HG03439 (cell line): ENCODE measurements at regions not wholly inside any gene's neighbourhood (a gene's known extent, or its start where the extent isn't known, plus 50 kb on each side); places are given as distances from the start of the nearest gene placed in this dataset.
"Not testable (repeated sequence)": the region's sequence is repeated elsewhere in the genome, so short reads cannot be mapped to it uniquely, and the experiment has no call there.

Experiments
- ATAC-seq: cut with Tn5 transposase; IDR thresholded peaks from one replicate; pipeline ENCODE4 v1.9.1; 2021; ENCODE audit warnings: mild to moderate bottlenecking, moderate library complexity; ENCODE audit not compliant: unreplicated experiment

DNA sequence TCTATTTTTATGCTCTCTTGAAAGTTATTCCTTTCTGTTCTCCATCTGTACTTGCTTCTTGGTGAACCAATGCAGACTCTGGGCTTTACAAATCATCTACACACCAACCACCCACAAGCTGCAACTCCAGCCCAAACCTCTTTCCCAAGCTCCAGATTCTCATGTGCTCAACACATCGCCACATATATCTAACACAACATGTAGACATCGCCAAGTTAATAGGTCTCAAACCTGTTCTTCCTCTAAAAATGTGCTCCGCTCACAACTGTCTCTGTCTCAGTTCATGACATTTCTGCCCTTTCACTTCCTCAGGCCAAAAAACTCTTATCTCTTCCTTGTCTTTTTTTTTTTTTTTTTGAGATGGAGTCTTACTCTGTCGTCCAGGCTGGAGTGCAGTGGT is 95.7 kb upstream of the EEPD1 start:
- peak; percentile 55 for ATAC-seq

GRCh38 chr7:36058020-36058592 is 94.9 kb upstream of the EEPD1 start:
- ATAC-seq, result peak; percentile 67

GRCh38 chr7:36060388-36060787 is 92.7 kb upstream of the EEPD1 start:
- not testable (repeated sequence) for ATAC-seq

DNA sequence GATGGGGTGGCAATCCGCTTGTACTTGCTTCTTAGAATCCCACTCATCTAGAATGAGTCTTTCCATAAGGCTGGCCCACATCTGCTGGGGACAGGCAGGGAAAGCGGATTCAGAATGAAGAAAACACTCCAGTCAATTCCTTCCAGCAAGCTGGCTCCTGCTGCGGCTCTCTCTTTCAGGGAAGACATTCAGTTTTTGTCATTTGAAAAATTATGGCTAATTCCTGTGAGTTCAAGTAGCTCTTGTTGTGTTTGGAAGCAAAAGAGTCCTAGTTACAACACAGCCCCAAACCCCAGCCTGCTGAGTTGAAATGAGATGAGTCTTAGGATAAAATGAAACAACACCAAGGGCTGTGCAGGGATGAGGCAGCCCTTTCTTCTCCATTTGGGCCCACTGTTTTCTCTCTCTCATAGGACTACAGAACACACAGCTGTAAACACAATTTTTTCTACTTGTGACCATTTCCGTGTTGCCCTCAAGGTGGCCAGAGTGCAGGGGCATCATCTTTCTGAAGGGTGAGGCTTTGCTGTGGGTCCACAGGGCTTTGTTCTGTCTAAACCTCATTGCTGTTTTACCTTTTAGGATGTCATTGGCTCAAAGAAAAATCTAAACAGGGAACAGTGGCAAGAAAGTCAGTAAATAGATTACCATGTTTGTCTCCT is 90.8 kb upstream of the EEPD1 start:
- no peak for ATAC-seq

DNA sequence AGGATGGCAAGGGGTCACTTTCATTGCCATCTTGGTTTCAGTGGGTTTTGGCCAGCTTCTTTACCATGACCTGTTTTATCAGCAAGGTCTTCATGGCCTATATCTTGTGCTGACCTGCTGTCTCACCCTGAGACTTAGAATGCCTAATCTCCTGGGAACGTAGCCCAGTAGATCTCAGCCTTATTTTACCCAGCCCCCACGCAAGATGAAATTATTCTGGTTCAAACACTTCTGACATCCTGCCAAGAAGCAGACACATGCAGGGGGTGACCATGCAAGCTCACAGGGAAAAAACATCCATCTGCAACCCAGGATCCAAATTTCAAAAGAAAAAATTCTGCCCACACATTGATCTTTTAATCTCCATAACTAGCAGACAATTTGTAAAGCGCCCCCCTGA is 88.4 kb upstream of the EEPD1 start:
- ATAC-seq, result no peak

DNA sequence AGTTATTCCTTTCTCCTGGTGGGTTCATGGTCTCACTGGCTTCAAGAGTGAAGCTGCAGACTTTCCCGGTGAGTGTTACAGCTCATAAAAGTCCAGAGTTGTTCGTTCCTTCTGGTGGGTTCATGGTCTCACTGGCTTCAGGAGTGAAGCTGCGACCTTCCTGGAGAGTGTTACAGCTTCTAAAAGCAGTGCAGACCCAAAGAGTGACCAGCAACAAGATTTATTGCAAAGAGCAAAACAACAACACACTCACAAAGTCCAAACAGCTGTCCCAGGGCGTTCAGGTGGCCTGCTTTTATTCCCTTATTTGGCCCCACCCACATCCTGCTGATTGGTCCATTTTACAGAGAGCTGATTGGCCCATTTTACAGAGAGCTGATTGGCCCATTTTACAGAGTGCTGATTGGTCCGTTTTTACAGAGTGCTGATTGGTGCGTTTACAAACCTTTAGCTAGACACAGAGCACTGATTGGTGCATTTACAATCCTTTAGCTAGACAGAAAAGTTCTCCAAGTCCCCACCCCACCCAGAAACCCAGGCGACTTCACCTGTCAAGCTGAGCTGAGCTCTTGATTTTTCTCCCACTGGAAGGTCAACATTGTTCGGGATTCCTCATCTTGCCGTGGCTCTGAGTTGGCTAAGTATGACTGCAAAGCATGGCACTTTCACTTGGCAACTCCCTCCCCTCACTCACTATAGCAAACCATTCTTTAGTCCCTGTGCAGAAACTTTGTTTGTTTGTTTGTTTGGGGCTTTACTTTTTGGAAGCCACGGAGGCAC is 87.3 kb upstream of the EEPD1 start:
- ATAC-seq, result not testable (repeated sequence)

GRCh38 chr7:36066343-36066664 is 86.8 kb upstream of the EEPD1 start:
- no peak for ATAC-seq

- ATAC-seq, result no peak
These were observed 82.8 kb upstream of the EEPD1 start for GRCh38 chr7:36070230-36070629.

DNA sequence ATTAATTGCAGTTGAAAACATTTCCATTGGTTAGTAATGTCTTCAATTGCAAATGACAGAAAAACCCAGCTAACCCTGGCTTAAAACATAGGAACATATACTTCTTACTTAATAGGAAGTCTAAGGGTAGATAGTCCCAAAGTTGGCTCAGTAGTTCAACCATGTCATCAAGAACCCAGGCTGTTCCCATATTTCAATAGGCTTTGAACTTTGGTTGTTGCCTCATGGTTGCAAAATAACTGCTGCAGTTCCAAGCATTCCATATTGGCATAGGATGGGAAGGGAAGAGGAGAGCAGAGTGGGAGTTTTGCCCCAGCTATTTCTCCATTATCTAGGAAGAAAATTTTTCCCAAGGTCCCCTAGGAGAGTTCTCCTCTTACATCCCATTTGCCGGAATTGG is 81.4 kb upstream of the EEPD1 start:
- no peak for ATAC-seq

GRCh38 chr7:36072620-36073019 is 80.4 kb upstream of the EEPD1 start:
- ATAC-seq, result no peak

GRCh38 chr7:36075561-36075960 is 77.5 kb upstream of the EEPD1 start:
- ATAC-seq, result no peak

DNA sequence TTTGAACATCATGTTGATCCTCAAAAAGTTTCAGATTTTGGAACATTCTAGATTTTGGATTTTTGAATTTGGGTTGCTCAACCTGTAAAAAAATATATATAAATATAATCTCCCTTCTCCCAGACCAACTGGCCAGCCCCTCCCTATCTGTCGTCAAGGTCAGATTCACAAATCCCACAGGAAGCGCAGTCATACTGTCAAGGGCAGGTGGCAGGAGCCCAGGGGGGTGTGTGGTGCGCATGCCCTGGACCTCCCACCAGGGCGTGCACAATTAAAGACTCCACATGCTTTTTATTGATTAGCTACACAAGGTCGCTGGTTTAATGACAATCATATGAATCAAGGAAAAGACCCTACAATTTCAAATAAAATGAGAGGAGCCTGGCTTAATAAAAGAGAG is 77.0 kb upstream of the EEPD1 start:
- no peak for ATAC-seq

DNA sequence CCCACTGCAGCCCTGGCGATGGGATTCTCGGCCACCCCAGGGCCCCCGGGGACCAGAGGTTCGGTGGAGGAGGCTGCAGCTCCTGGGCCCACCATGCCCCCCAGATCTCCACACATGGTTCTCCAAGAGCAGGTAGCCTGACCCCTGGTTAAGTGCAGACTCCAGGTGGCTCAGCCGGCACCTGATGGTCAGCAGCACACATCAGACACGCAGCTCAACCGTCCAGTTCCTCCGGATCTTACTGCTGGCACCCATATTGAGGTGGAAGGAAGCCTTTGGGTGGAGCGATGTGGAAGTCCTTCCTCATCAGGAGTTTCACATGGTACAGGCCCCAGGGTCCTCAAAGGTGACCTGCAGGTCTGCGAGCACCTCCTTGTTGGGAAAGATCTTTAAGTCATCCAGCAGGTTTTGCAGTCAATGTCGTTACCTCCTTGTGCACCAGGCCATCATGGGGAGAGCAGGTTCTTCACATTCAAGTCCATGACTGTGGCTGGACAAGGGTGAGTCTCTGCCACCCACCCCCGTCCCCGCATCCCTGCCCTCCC is 74.2 kb upstream of the EEPD1 start:
- ATAC-seq, result no peak

DNA sequence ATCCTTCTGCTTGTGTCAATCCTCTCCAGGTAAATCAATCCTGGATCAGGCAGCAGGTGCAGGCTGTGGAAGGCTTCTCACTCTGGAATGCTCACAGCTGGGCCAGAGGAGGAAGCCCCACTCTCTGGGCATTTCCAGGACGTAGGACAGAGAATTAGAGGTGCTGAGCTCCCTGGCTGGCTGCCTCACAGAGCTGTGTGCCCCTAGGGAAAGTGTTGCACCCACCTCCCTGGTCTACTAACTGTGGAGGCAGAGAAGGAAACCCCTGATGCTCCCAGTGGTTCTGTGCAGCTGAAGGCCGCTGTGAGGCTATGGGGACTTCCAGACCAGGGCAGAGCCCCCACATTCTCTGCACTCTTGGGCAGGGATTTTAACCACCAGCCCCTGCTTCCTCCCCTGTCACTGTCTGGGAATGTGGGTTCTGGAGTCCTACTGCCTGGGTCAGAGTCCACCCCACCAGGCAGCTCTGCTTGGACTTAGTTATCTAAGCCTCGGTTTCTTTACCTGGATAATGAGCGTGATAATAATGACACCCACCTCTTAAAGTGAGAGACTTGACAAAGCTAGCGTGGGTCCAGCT is 73.5 kb upstream of the EEPD1 start:
- no peak for ATAC-seq

GRCh38 chr7:36080843-36081242 is 72.2 kb upstream of the EEPD1 start:
- no peak for ATAC-seq

GRCh38 chr7:36082216-36082615 is 70.8 kb upstream of the EEPD1 start:
- no peak for ATAC-seq

DNA sequence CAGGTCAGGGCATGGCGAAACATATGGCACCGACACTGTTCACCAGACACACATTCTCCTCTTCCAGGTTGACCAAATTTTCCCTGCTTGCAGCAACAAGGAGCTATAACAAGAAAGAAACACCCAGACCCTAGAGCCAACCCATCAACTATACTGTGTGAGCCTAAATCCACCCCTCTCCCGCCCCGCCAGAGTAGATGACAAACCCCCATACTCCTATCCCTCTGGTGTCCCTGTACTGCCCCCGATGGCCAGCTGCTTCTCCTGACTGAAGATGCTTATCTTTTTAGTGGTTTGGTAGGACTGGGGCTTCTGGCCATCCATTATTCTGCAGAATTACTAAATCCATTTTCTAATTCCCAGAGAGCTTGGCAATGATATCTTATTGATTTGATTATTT is 70.1 kb upstream of the EEPD1 start:
- no peak for ATAC-seq

DNA sequence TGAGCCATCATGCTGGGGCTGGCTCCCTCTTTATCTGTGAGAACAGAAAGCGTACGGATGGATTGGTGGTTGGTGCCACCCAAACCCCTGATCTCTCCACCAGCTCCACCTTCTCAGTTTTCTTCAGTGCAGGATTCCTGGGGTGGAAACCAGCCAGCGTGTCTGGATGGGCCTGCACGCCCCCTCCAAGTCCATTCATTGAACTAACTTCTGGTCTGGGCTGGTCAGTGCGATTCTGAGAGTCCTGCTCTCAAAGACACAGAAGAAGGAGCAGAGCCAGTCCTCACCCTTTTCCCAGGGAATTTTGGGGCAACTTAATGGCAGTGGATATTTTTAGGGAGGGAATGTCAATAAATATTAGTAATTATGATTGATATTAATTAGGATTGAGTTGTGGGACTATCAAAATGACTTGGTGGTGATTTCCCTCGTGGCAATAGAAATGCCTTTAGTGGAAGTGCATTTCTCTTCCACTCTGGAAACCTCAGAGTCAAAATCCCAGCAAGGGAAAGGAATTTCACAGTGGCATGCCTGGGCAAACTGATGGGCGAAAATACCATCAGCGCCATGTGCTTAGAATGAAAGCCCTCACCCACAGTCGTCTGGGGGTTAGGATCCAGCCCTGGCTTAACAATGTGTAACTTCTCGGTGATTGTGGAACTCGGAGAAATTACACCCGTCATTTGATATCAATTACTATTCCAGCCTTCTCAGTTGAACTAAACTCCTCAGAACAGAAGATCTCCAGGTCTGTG is 69.3 kb upstream of the EEPD1 start:
- ATAC-seq, result no peak

- ATAC-seq, result no peak
These were observed 68.5 kb upstream of the EEPD1 start for GRCh38 chr7:36084485-36085091.

DNA sequence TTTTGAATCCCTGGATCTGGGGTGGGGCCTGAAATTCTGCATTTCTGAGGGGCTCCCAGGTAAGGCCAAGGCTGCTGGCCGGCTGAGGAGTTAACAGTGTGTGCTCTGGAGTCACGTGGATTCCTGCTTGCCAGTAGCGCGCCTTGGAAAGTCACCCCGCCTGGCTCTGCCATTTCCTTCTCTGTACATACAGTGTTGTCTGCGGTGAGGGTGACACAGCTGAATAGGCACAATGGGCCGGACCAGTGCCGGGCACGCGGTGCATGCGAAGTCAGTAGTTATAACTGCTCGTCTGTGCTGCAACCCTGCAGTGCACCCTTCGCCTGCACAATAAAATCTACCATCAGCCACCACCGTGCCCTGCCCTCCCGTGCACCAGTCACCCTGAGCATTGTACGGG is 68.0 kb upstream of the EEPD1 start:
- ATAC-seq, result no peak

GRCh38 chr7:36086571-36086970 is 66.5 kb upstream of the EEPD1 start:
- no peak for ATAC-seq
